ENCODE measurements at regions not wholly inside any gene's neighbourhood (a gene's known extent, or its start where the extent isn't known, plus 50 kb on each side); places are given as distances from the start of the nearest gene placed in this dataset.

GRCh38 chr10:117464176-117464575 lies 78.4 kb upstream of the EMX2 start:
- no peak for TF ChIP-seq CTCF (IDR thresholded peaks at IDR 0.05; ENCODE audit: borderline replicate concordance, insufficient read depth, low read depth, low read length)
- H3K4me3 ChIP-seq (ENCODE audit: low read depth, low read length), result no peak overlapping the region

- no peak overlapping the region for H3K4me3 ChIP-seq (ENCODE audit: low read depth, low read length)
- TF ChIP-seq CTCF (IDR thresholded peaks at IDR 0.05; ENCODE audit: borderline replicate concordance, insufficient read depth, low read depth, low read length), result no peak
Observed at GRCh38 chr10:117463545-117463920, 79.0 kb upstream of the EMX2 start.

- TF ChIP-seq CTCF (IDR thresholded peaks at IDR 0.05; ENCODE audit: borderline replicate concordance, insufficient read depth, low read depth, low read length), result no peak
- no peak overlapping the region for H3K4me3 ChIP-seq (ENCODE audit: low read depth, low read length)
Observed at GRCh38 chr10:117462816-117463544, 79.6 kb upstream of the EMX2 start.

- no peak overlapping the region for H3K4me3 ChIP-seq (ENCODE audit: low read depth, low read length)
- no peak for TF ChIP-seq CTCF (IDR thresholded peaks at IDR 0.05; ENCODE audit: borderline replicate concordance, insufficient read depth, low read depth, low read length)
Observed at GRCh38 chr10:117462424-117462792, 80.1 kb upstream of the EMX2 start.

GRCh38 chr10:117461766-117462423 lies 80.7 kb upstream of the EMX2 start:
- no peak for TF ChIP-seq CTCF (IDR thresholded peaks at IDR 0.05; ENCODE audit: borderline replicate concordance, insufficient read depth, low read depth, low read length)
- H3K4me3 ChIP-seq (ENCODE audit: low read depth, low read length), result no peak overlapping the region

GRCh38 chr10:117460846-117461765 lies 81.4 kb upstream of the EMX2 start:
- TF ChIP-seq CTCF (IDR thresholded peaks at IDR 0.05; ENCODE audit: borderline replicate concordance, insufficient read depth, low read depth, low read length), result no peak
- H3K4me3 ChIP-seq (ENCODE audit: low read depth, low read length), result no peak overlapping the region
